ENCODE measurements at regions not wholly inside any gene's neighbourhood (a gene's known extent, or its start where the extent isn't known, plus 50 kb on each side); places are given as distances from the start of the nearest gene placed in this dataset.

- no peak overlapping the region for H3K27ac ChIP-seq (ENCODE audit: low read depth, low read length)
- H3K79me2 ChIP-seq (ENCODE audit: control insufficient read depth, insufficient read depth, low read length, poor library complexity), result no peaks in the 10 kb centered on the region
- no peak overlapping the region for H2AFZ ChIP-seq (ENCODE audit: insufficient read depth, low read length, poor library complexity)
- no peak overlapping the region for H3K4me3 ChIP-seq (ENCODE audit: low read depth, low read length)
- no peak overlapping the region for H2BK12ac ChIP-seq (ENCODE audit: low read length)
- no peaks in the 10 kb centered on the region for H3K4me1 ChIP-seq (ENCODE audit: control insufficient read depth in 1 of 2, insufficient read depth in 2 of 2, low read length in 2 of 2)
- no peaks in the 10 kb centered on the region for H3K36me3 ChIP-seq (ENCODE audit: control insufficient read depth in 1 of 2, insufficient read depth in 2 of 2, low read length in 2 of 2)
- peak in 1 of 2 donors; percentile 10 for DNase-seq
- no peak overlapping the region for H3K18ac ChIP-seq (ENCODE audit: low read length)
- H2BK120ac ChIP-seq (ENCODE audit: insufficient read depth, low read length, poor library complexity), result no peak overlapping the region
- no peaks in the 10 kb centered on the region for H3K79me1 ChIP-seq (ENCODE audit: low read length)
- H3K23ac ChIP-seq (ENCODE audit: low read length), result no peak overlapping the region
- H4K91ac ChIP-seq (ENCODE audit: low read depth, low read length), result no peak overlapping the region
- H3K14ac ChIP-seq (ENCODE audit: low read length), result no peak overlapping the region
- H3K9me3 ChIP-seq (ENCODE audit: insufficient read depth, low read depth, low read length), result no peaks in the 10 kb centered on the region
- H2AK5ac ChIP-seq (ENCODE audit: low read length), result no peak overlapping the region
- no peak overlapping the region for H4K12ac ChIP-seq (ENCODE audit: low read depth, low read length)
- H3K4me2 ChIP-seq (ENCODE audit: low read length), result no peak overlapping the region
- WGBS (ENCODE audit: extremely low coverage, insufficient coverage, insufficient read length), result no CpG with 5 or more reads among the region's 1 CpG
- H2BK5ac ChIP-seq (ENCODE audit: low read depth, low read length, poor library complexity), result no peak overlapping the region
- H3K9ac ChIP-seq (ENCODE audit: low read length), result no peak overlapping the region
- H3K4ac ChIP-seq (ENCODE audit: low read depth, low read length), result no peak overlapping the region
- H3K27me3 ChIP-seq (ENCODE audit: insufficient read depth, low read length), result no peaks in the 10 kb centered on the region
- no peak overlapping the region for H4K8ac ChIP-seq (ENCODE audit: low read depth, low read length)
Measured at GRCh38 chr18:61164321-61164720, 168.9 kb upstream of the CDH20 start.

DNA sequence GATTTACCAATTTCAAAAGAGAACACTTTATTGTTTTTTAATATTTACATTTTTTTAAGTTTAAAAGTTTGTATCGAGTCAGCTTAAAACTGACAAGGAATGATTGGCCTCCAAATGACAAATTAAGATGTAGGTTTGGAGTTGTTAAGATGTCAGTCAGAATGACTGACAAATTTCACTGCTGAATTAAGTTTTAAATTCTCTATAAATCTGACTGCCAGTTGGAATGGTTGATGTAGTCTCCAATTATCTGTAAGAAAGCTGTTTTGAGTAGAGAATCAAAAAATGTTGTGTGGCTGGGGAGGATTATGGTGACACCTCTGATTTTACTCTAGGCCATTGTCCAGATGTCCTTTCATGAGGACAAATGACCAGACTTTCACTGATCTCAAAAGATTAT is 165.3 kb upstream of the CDH20 start:
- Histone ChIP-seq H2BK5ac (ENCODE audit: low read depth, low read length, poor library complexity) (no peak overlapping the region), H3K79me1 (ENCODE audit: low read length) (no peaks in the 10 kb centered on the region), H3K14ac (ENCODE audit: low read length) (no peak overlapping the region), H3K4me2 (ENCODE audit: low read length) (no peak overlapping the region), H3K79me2 (ENCODE audit: control insufficient read depth, insufficient read depth, low read length, poor library complexity) (no peaks in the 10 kb centered on the region), H3K9me3 (ENCODE audit: insufficient read depth, low read depth, low read length) (no peaks in the 10 kb centered on the region), H3K9ac (ENCODE audit: low read length) (no peak overlapping the region), H3K18ac (ENCODE audit: low read length) (no peak overlapping the region), H3K36me3 (ENCODE audit: control insufficient read depth in 1 of 2, insufficient read depth in 2 of 2, low read length in 2 of 2) (no peaks in the 10 kb centered on the region), H3K23ac (ENCODE audit: low read length) (no peak overlapping the region), H3K27ac (ENCODE audit: low read depth, low read length) (no peak overlapping the region), H3K4me3 (ENCODE audit: low read depth, low read length) (no peak overlapping the region), H3K4ac (ENCODE audit: low read depth, low read length) (no peak overlapping the region), H2BK12ac (ENCODE audit: low read length) (no peak overlapping the region), H2AFZ (ENCODE audit: insufficient read depth, low read length, poor library complexity) (no peak overlapping the region), H2BK120ac (ENCODE audit: insufficient read depth, low read length, poor library complexity) (no peak overlapping the region), H3K27me3 (ENCODE audit: insufficient read depth, low read length) (no peaks in the 10 kb centered on the region), H3K4me1 (ENCODE audit: control insufficient read depth in 1 of 2, insufficient read depth in 2 of 2, low read length in 2 of 2) (no peaks in the 10 kb centered on the region), H4K91ac (ENCODE audit: low read depth, low read length) (no peak overlapping the region), H2AK5ac (ENCODE audit: low read length) (no peak overlapping the region), H4K8ac (ENCODE audit: low read depth, low read length) (no peak overlapping the region), H4K12ac (ENCODE audit: low read depth, low read length) (no peak overlapping the region)
- WGBS (ENCODE audit: extremely low coverage, insufficient coverage, insufficient read length), result no CpG with 5 or more reads among the region's 1 CpG
- DNase-seq, result no peak

DNA sequence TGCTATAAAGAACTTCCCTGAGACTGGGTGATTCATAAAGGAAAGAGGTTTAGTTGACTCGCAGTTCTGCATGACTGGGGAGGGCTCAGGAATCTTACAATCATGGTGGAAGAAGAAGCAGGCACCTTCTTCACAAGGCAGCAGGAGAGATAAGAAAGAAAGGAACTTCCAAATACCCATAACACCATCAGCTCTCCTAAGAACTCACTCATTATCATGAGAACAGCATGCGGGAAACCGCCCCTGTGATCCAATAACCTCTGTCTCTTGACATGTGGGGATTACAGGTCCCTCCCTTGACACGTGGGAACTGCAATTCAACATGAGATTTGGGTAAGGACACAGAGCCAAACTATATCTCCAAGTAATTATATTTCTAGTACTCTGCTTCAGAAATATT is 163.8 kb upstream of the CDH20 start:
- DNase-seq, result peak; percentile 52 to 74
- no peaks in the 10 kb centered on the region for H3K79me2 ChIP-seq (ENCODE audit: control insufficient read depth, insufficient read depth, low read length, poor library complexity)
- H3K14ac ChIP-seq (ENCODE audit: low read length), result no peak overlapping the region
- H2AK5ac ChIP-seq (ENCODE audit: low read length), result no peak overlapping the region
- H4K12ac ChIP-seq (ENCODE audit: low read depth, low read length), result no peak overlapping the region
- H3K4me3 ChIP-seq (ENCODE audit: low read depth, low read length), result no peak overlapping the region
- H3K9me3 ChIP-seq (ENCODE audit: insufficient read depth, low read depth, low read length), result no peaks in the 10 kb centered on the region
- H2BK120ac ChIP-seq (ENCODE audit: insufficient read depth, low read length, poor library complexity), result no peak overlapping the region
- no peak overlapping the region for H3K9ac ChIP-seq (ENCODE audit: low read length)
- H3K27me3 ChIP-seq (ENCODE audit: insufficient read depth, low read length), result no peaks in the 10 kb centered on the region
- H3K23ac ChIP-seq (ENCODE audit: low read length), result no peak overlapping the region
- no peaks in the 10 kb centered on the region for H3K4me1 ChIP-seq (ENCODE audit: control insufficient read depth in 1 of 2, insufficient read depth in 2 of 2, low read length in 2 of 2)
- H2BK12ac ChIP-seq (ENCODE audit: low read length), result no peak overlapping the region
- H3K18ac ChIP-seq (ENCODE audit: low read length), result no peak overlapping the region
- no CpG with 5 or more reads among the region's 4 CpGs for WGBS (ENCODE audit: extremely low coverage, insufficient coverage, insufficient read length)
- no peak overlapping the region for H3K4ac ChIP-seq (ENCODE audit: low read depth, low read length)
- no peak overlapping the region for H4K8ac ChIP-seq (ENCODE audit: low read depth, low read length)
- no peak overlapping the region for H4K91ac ChIP-seq (ENCODE audit: low read depth, low read length)
- H2AFZ ChIP-seq (ENCODE audit: insufficient read depth, low read length, poor library complexity), result no peak overlapping the region
- no peak overlapping the region for H3K27ac ChIP-seq (ENCODE audit: low read depth, low read length)
- no peaks in the 10 kb centered on the region for H3K36me3 ChIP-seq (ENCODE audit: control insufficient read depth in 1 of 2, insufficient read depth in 2 of 2, low read length in 2 of 2)
- H2BK5ac ChIP-seq (ENCODE audit: low read depth, low read length, poor library complexity), result no peak overlapping the region
- H3K4me2 ChIP-seq (ENCODE audit: low read length), result no peak overlapping the region
- no peaks in the 10 kb centered on the region for H3K79me1 ChIP-seq (ENCODE audit: low read length)

DNA sequence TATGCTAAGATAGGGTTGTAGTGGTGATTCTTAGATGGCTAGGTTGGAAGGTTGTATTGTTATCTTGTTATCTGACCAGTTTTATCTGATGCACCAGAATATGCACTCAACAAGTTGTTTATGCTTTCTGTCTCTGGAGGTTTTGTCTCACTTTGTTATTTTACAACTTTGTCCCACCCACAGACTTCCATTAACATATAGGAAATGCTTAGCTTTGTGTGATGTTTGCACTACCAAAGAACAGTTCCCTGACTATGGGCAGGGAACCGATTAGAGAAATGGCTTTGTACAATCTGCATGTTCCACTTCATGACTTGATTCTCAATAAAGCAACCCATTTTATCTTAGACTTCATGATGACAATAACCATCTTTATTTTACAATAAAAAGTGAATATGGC is 160.6 kb upstream of the CDH20 start:
- Histone ChIP-seq H3K4me2 (ENCODE audit: low read length) (no peak overlapping the region), H4K8ac (ENCODE audit: low read depth, low read length) (no peak overlapping the region), H3K9me3 (ENCODE audit: insufficient read depth, low read depth, low read length) (no peaks in the 10 kb centered on the region), H2BK5ac (ENCODE audit: low read depth, low read length, poor library complexity) (no peak overlapping the region), H3K4me3 (ENCODE audit: low read depth, low read length) (no peak overlapping the region), H2AFZ (ENCODE audit: insufficient read depth, low read length, poor library complexity) (no peak overlapping the region), H2BK120ac (ENCODE audit: insufficient read depth, low read length, poor library complexity) (no peak overlapping the region), H2AK5ac (ENCODE audit: low read length) (no peak overlapping the region), H3K23ac (ENCODE audit: low read length) (no peak overlapping the region), H3K27me3 (ENCODE audit: insufficient read depth, low read length) (no peaks in the 10 kb centered on the region), H4K12ac (ENCODE audit: low read depth, low read length) (no peak overlapping the region), H4K91ac (ENCODE audit: low read depth, low read length) (no peak overlapping the region), H3K9ac (ENCODE audit: low read length) (no peak overlapping the region), H3K27ac (ENCODE audit: low read depth, low read length) (no peak overlapping the region), H3K4ac (ENCODE audit: low read depth, low read length) (no peak overlapping the region), H3K36me3 (ENCODE audit: control insufficient read depth in 1 of 2, insufficient read depth in 2 of 2, low read length in 2 of 2) (no peaks in the 10 kb centered on the region), H3K4me1 (ENCODE audit: control insufficient read depth in 1 of 2, insufficient read depth in 2 of 2, low read length in 2 of 2) (no peaks in the 10 kb centered on the region), H3K14ac (ENCODE audit: low read length) (no peak overlapping the region), H3K79me1 (ENCODE audit: low read length) (no peaks in the 10 kb centered on the region), H3K79me2 (ENCODE audit: control insufficient read depth, insufficient read depth, low read length, poor library complexity) (no peaks in the 10 kb centered on the region), H2BK12ac (ENCODE audit: low read length) (no peak overlapping the region), H3K18ac (ENCODE audit: low read length) (no peak overlapping the region)
- WGBS (ENCODE audit: extremely low coverage, insufficient coverage, insufficient read length), result no CpG with 5 or more reads among the region's 1 CpG
- DNase-seq, result no peak
